OCI-LY7 (cell line): ENCODE measurements at regions not wholly inside any gene's neighbourhood (a gene's known extent, or its start where the extent isn't known, plus 50 kb on each side); places are given as distances from the start of the nearest gene placed in this dataset.

Source experiments
- EZH2phosphoT487 ChIP-seq: fragments of 200-600 bp; sonication (generic); IDR thresholded peaks from 2 replicates; pipeline ENCODE4 v1.6.1; 2018; ENCODE audit warnings: low read depth, borderline replicate concordance, mild to moderate bottlenecking, mixed run types, antibody characterized with exemption, low read length, moderate library complexity, mixed read lengths
- TF ChIP-seq, protein P1 (sequence below): fragments of 200-600 bp; sonication (generic); conservative IDR thresholded peaks from 2 replicates; pipeline ENCODE4 v1.5.1; 2014; ENCODE audit warnings: mild to moderate bottlenecking, antibody characterized with exemption, low read length, moderate library complexity, mixed read lengths

DNA sequence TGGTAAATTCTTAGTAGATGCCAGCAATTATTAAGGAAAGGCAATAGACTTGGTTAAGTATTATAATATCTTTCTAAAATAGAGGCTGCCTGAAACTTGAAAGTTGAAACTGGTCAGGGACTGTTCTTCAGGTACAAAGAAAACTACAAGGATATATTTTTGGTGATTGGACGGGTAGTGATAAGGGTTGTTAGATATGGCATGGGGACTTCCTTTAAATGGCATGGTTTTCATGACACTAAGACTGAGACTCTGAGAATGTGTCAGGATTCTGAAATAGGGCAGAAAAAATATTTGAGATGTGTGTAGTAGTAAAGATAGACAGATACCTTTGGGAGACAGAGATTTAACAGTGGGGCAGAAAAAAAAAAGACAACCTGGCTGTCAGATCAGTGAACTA is 108.4 kb upstream of the SLC5A12 start:
- TF ChIP-seq, protein P1, sequence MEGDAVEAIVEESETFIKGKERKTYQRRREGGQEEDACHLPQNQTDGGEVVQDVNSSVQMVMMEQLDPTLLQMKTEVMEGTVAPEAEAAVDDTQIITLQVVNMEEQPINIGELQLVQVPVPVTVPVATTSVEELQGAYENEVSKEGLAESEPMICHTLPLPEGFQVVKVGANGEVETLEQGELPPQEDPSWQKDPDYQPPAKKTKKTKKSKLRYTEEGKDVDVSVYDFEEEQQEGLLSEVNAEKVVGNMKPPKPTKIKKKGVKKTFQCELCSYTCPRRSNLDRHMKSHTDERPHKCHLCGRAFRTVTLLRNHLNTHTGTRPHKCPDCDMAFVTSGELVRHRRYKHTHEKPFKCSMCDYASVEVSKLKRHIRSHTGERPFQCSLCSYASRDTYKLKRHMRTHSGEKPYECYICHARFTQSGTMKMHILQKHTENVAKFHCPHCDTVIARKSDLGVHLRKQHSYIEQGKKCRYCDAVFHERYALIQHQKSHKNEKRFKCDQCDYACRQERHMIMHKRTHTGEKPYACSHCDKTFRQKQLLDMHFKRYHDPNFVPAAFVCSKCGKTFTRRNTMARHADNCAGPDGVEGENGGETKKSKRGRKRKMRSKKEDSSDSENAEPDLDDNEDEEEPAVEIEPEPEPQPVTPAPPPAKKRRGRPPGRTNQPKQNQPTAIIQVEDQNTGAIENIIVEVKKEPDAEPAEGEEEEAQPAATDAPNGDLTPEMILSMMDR: no peak
- no peak for TF ChIP-seq EZH2phosphoT487
